Fibroblast of lung (primary cell): ENCODE measurements at regions not wholly inside any gene's neighbourhood (a gene's known extent, or its start where the extent isn't known, plus 50 kb on each side); places are given as distances from the start of the nearest gene placed in this dataset.

Experiments
- DNase-seq, 2 donors: peaks; one replicate each; pipeline versions ENCODE4 v3.0.0 to v3.0.0-alpha.2; 2010; ENCODE audit warnings: low read depth in 2 of 2
- H2AFZ ChIP-seq: 2 replicates; pipeline ENCODE4 v1.5.1; 2012; ENCODE audit warnings: low read length, control low read depth, inconsistent platforms
- H3K27ac ChIP-seq: 2 replicates; pipeline ENCODE4 v1.5.1; 2011; ENCODE audit warnings: low read length, control low read depth; ENCODE audit not compliant: insufficient read depth
- H3K27me3 ChIP-seq: 2 replicates; pipeline ENCODE4 v1.5.1; 2011; ENCODE audit warnings: mild to moderate bottlenecking, low read length; ENCODE audit not compliant: control insufficient read depth, insufficient read depth
- H3K36me3 ChIP-seq: 2 replicates; pipeline ENCODE4 v1.5.1; 2011; ENCODE audit warnings: low read length; ENCODE audit not compliant: control insufficient read depth, insufficient read depth
- H3K4me1 ChIP-seq: 2 replicates; pipeline ENCODE4 v1.5.1; 2011; ENCODE audit warnings: low read length; ENCODE audit not compliant: control insufficient read depth, insufficient read depth; ENCODE audit errors: extremely low read depth
- H3K4me2 ChIP-seq: 2 replicates; pipeline ENCODE4 v1.5.1; 2011; ENCODE audit warnings: low read length, control low read depth; ENCODE audit not compliant: insufficient read depth; ENCODE audit errors: extremely low read depth
- H3K4me3 ChIP-seq, 4 experiments: fragments of 200-600 bp in 1 of 4; sonication (generic) in 1 of 4; replicated peaks in 1 of 4; 2 replicates each; pipeline ENCODE4 v1.5.1; 2011 to 2016; ENCODE audit warnings: low read length in 4 of 4, low read depth in 3 of 4, mild to moderate bottlenecking in 3 of 4, control low read depth in 2 of 4, inconsistent platforms in 1 of 4, mixed read lengths in 1 of 4; ENCODE audit not compliant: insufficient read depth in 1 of 4; ENCODE audit errors: control extremely low read depth in 1 of 4
- H3K79me2 ChIP-seq: 2 replicates; pipeline ENCODE4 v1.5.1; 2012; ENCODE audit warnings: mild to moderate bottlenecking, low read length, inconsistent platforms; ENCODE audit not compliant: control insufficient read depth, insufficient read depth
- H3K9ac ChIP-seq: 2 replicates; pipeline ENCODE4 v1.5.1; 2011; ENCODE audit warnings: mild to moderate bottlenecking, low read length, control low read depth; ENCODE audit not compliant: insufficient read depth
- H3K9me3 ChIP-seq: 2 replicates; pipeline ENCODE4 v1.5.1; 2012; ENCODE audit warnings: low read depth, low read length; ENCODE audit not compliant: control insufficient read depth, insufficient read depth
- H4K20me1 ChIP-seq: 2 replicates; pipeline ENCODE4 v1.5.1; 2011; ENCODE audit warnings: low read length; ENCODE audit not compliant: control insufficient read depth, insufficient read depth; ENCODE audit errors: extremely low read depth
- EZH2 ChIP-seq: IDR thresholded peaks from 2 replicates; pipeline ENCODE4 v1.5.1; 2012; ENCODE audit warnings: low read length, control low read depth, mild to moderate bottlenecking; ENCODE audit errors: missing control alignments
- TF ChIP-seq, protein P1 (sequence below), 2 donors: IDR thresholded peaks in 1 of 2; conservative IDR thresholded peaks in 1 of 2; 1 replicate in 1 of 2; 2 replicates in 1 of 2; pipeline ENCODE4 v1.5.1; 2011 to 2012; ENCODE audit warnings: low read length in 2 of 2, control low read depth in 1 of 2, inconsistent platforms in 1 of 2, low read depth in 1 of 2, mild to moderate bottlenecking in 1 of 2

DNA sequence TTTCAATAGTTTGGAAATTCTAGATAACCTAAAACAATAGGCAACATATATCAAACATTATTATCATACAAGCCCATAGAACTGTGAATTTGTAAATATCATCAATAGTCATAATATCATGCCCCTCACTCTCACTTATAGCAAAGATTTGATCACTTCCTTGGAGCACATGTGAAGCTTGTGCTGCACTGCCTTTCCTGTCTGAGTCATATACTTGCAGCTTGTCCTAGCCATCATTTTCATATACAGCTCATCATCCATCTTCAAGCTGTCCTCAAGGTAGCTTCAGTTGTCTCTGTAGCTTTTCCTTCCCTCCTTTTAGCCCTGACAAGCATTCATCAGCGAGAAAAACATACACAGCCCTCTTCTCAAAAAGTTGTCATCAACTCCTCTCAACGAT is 746.5 kb upstream of the FOXG1 start:
- no peak for TF ChIP-seq EZH2
- TF ChIP-seq, protein P1, sequence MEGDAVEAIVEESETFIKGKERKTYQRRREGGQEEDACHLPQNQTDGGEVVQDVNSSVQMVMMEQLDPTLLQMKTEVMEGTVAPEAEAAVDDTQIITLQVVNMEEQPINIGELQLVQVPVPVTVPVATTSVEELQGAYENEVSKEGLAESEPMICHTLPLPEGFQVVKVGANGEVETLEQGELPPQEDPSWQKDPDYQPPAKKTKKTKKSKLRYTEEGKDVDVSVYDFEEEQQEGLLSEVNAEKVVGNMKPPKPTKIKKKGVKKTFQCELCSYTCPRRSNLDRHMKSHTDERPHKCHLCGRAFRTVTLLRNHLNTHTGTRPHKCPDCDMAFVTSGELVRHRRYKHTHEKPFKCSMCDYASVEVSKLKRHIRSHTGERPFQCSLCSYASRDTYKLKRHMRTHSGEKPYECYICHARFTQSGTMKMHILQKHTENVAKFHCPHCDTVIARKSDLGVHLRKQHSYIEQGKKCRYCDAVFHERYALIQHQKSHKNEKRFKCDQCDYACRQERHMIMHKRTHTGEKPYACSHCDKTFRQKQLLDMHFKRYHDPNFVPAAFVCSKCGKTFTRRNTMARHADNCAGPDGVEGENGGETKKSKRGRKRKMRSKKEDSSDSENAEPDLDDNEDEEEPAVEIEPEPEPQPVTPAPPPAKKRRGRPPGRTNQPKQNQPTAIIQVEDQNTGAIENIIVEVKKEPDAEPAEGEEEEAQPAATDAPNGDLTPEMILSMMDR (conservative IDR thresholded peaks at IDR 0.05 in 1 of 2, IDR thresholded peaks at IDR 0.05 in 1 of 2; ENCODE audit: low read depth in 1 of 2, low read length in 2 of 2): no peak

DNA sequence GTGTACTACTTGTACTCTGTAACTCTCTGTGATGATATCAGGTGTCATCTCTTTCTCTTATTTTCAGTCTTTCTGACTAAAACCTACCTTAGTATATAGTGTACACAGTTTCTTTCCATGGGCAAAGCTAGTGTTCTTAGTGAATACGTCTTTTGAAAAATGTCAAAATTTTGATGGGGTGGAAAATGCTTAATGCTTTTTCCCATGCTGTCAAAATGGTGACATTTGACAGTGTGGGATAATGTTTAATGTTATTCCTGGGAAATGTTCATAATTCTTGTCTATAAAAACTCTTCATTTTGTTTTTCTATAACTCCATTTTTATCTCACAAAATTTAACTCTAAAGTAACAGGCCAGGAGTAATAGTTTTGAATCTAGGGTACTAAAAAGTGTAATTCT is 742.7 kb upstream of the FOXG1 start:
- DNase-seq: no peak
- H4K20me1 ChIP-seq: no peaks in the 10 kb centered on the region
- no peaks in the 10 kb centered on the region for H3K9me3 ChIP-seq
- no peak overlapping the region for H3K9ac ChIP-seq
- H3K4me2 ChIP-seq: no peak overlapping the region
- H2AFZ ChIP-seq: no peak overlapping the region
- no peak overlapping the region for H3K4me3 ChIP-seq
- H3K27me3 ChIP-seq: no peaks in the 10 kb centered on the region
- H3K4me1 ChIP-seq: no peaks in the 10 kb centered on the region
- no peaks in the 10 kb centered on the region for H3K36me3 ChIP-seq
- no peaks in the 10 kb centered on the region for H3K79me2 ChIP-seq
- TF ChIP-seq EZH2: no peak
- TF ChIP-seq, protein P1 (conservative IDR thresholded peaks at IDR 0.05 in 1 of 2, IDR thresholded peaks at IDR 0.05 in 1 of 2; ENCODE audit: low read depth in 1 of 2, low read length in 2 of 2): no peak
- H3K27ac ChIP-seq: no peak overlapping the region

More for the DNA sequence above, 746.5 kb upstream of the FOXG1 start:
- Histone ChIP-seq H3K79me2 (no peaks in the 10 kb centered on the region), H3K4me1 (no peaks in the 10 kb centered on the region), H3K27me3 (no peaks in the 10 kb centered on the region), H3K4me3 (no peak overlapping the region), H3K27ac (no peak overlapping the region), H4K20me1 (no peaks in the 10 kb centered on the region), H3K36me3 (no peaks in the 10 kb centered on the region), H3K9me3 (no peaks in the 10 kb centered on the region), H2AFZ (no peak overlapping the region), H3K4me2 (no peak overlapping the region), H3K9ac (no peak overlapping the region)
- DNase-seq: no peak

DNA sequence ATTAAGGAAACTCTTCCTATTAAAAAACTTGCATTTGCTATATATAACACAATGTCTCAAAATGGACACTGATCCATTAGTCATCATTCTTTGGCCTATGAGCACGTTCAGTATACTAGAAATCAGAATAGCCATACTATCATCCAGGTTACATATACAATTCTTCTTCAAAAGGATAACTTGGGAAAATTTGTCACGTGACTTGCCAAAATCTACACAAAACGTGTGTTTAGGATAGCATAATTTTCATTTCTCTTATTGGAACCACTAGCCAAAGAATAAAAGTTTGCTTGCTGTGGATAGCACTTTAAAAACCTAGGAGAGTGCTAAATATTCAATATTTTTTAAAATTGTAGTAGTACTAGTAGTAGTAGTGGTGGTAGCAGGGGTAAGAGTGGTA is 714.3 kb upstream of the FOXG1 start:
- Histone ChIP-seq H4K20me1 (no peaks in the 10 kb centered on the region), H3K27me3 (no peaks in the 10 kb centered on the region), H2AFZ (no peak overlapping the region), H3K9ac (no peak overlapping the region), H3K9me3 (no peaks in the 10 kb centered on the region), H3K4me1 (no peaks in the 10 kb centered on the region), H3K36me3 (no peaks in the 10 kb centered on the region), H3K4me2 (no peak overlapping the region), H3K27ac (no peak overlapping the region), H3K79me2 (no peaks in the 10 kb centered on the region), H3K4me3 (no peak overlapping the region)
- TF ChIP-seq EZH2: no peak
- TF ChIP-seq, protein P1 (conservative IDR thresholded peaks at IDR 0.05 in 1 of 2, IDR thresholded peaks at IDR 0.05 in 1 of 2; ENCODE audit: low read depth in 1 of 2, low read length in 2 of 2): no peak
- DNase-seq: no peak
